AG04450 (cell line): ENCODE measurements at regions not wholly inside any gene's neighbourhood (a gene's known extent, or its start where the extent isn't known, plus 50 kb on each side); places are given as distances from the start of the nearest gene placed in this dataset.

Source experiments
- CTCF ChIA-PET: fragments of 300-600, 350-600 bp; formaldehyde crosslinking; extraction: SDS; loops from one replicate; lab custom pipeline; 2022; ENCODE audit warnings: antibody characterized with exemption, inconsistent platforms; lab: Charles Lee
- POLR2A ChIA-PET: fragments of 350-600 bp; formaldehyde crosslinking; extraction: SDS; loops from one replicate; lab custom pipeline; 2021; ENCODE audit warnings: antibody characterized with exemption, inconsistent platforms; lab: Yijun Ruan, JAX
- DNase-seq: peaks from one replicate; pipeline ENCODE4 v3.0.0-alpha.2; 2011; ENCODE audit warnings: low read depth, low spot score
- H3K27ac ChIP-seq: one replicate; pipeline ENCODE4 v1.5.1; 2012; ENCODE audit warnings: low read depth, low read length, control low read depth
- H3K27me3 ChIP-seq: one replicate; pipeline ENCODE4 v1.6.0; 2012; ENCODE audit warnings: low read length; ENCODE audit not compliant: control insufficient read depth, insufficient read depth
- H3K4me3 ChIP-seq: 2 replicates; pipeline ENCODE4 v1.5.1; 2011; ENCODE audit warnings: mild to moderate bottlenecking, low read depth, low read length, control low read depth
- H3K9me3 ChIP-seq: 2 replicates; pipeline ENCODE4 v1.5.1; 2012; ENCODE audit warnings: low read length; ENCODE audit not compliant: control insufficient read depth, insufficient read depth
- CTCF ChIP-seq: IDR thresholded peaks from 2 replicates; pipeline ENCODE4 v1.5.1; 2011; ENCODE audit warnings: low read depth, low read length, control low read depth, inconsistent platforms

- TF ChIP-seq CTCF, result no peak
- ChIA-PET POLR2A (no interaction called here), CTCF (no interaction called here)
- no peak for DNase-seq
- Histone ChIP-seq H3K9me3 (no peaks in the 10 kb centered on the region; the same call in 1 of the 2 replicates), H3K4me3 (no peak overlapping the region), H3K27me3 (peaks cover 4% of the 10 kb centered on the region), H3K27ac (no peak overlapping the region)
Measured at GRCh38 chr2:238703053-238703415, 144.9 kb upstream of the TWIST2 start.

DNA sequence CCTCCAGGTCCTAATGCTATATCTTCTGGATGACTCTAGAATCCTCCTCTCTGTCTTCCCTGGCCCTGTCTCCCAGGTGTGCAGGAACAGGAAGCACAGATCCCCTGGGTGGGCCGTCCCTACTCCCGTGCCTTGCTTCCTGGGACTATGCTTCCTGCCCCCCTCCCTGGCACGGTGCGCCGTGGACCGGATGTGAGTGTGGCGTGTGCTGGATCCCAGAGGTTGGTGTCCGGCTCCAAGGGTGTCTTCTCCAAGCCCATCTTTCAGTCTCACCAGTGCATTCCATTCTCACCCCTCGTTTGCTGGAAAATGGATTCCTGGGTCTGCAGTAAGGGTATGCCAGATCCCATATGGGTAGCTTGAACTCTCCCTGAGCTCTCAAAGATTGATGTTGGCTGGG is 144.4 kb upstream of the TWIST2 start:
- no peaks in the 10 kb centered on the region; the same call in 1 of the 2 replicates for H3K9me3 ChIP-seq
- POLR2A ChIA-PET, result no interaction called here
- TF ChIP-seq CTCF, result no peak
- peaks cover 4% of the 10 kb centered on the region for H3K27me3 ChIP-seq
- CTCF ChIA-PET, result no interaction called here
- no peak for DNase-seq
- H3K4me3 ChIP-seq, result no peak overlapping the region
- H3K27ac ChIP-seq, result no peak overlapping the region

DNA sequence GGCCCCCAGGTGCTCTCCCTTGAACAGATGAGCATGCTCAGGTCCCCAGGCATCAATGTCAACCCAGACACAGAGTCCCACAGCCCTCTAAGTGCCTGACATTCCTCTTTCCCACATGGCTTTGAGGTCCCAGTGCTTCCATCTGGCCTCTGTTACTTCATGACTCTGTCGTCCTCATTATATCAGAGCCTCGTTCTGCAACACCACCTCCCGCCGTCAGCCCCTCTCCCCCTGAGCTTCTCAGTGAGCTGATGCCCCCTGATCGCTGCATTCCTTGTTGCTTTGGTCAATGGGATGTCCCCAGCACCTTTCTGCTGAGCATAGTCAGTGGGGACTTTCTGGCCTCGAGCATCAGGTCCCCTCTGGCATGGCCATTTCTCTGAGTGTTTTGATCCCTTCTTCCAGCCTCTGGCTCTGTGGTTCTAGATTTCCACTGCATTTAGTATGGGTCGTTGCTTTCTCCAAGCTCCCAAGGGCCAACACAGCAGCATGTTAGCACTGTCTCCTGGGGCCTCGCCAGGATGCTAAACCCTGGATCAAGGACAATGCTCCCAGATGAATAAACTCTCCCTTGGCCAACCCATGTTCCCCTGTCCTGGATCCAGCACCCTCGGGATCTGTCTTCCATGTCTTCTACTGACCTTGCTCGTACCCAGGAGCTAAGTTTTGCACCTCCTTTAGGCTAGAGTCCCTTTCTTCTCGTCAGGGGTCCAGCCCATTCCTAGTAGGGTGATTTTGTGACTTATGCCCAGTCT is 143.2 kb upstream of the TWIST2 start:
- Histone ChIP-seq H3K27ac (no peak overlapping the region), H3K27me3 (peaks cover 7% of the 10 kb centered on the region), H3K9me3 (no peaks in the 10 kb centered on the region; the same call in 1 of the 2 replicates), H3K4me3 (no peak overlapping the region)
- DNase-seq, result no peak
- ChIA-PET POLR2A (no interaction called here), CTCF (no interaction called here)
- TF ChIP-seq CTCF, result no peak

DNA sequence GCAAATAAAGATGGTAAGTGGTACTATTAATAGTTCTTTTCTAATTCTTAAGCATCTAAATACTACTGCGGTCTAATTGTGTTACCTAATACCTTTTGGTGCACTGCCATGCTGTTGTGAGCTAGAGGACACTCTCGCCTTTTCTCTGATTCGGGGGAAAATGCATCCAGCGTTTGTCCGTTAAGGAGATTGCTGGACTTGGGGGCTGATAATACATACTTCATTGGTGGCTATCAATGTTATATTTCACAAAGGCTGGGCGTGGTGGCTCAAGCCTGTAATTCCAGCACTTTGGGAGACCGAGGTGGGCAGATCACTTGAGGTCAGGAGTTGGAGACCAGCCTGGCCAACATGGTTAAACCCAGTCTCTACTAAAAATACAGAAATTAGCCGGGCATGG is 141.7 kb upstream of the TWIST2 start:
- H3K9me3 ChIP-seq, result no peaks in the 10 kb centered on the region; the same call in 1 of the 2 replicates
- POLR2A ChIA-PET, result no interaction called here
- TF ChIP-seq CTCF, result no peak
- DNase-seq, result no peak
- H3K27ac ChIP-seq, result no peak overlapping the region
- CTCF ChIA-PET, result interaction anchor here (0.7 kb wide), 1 partner anchor 1638 kb away, joined by 3 read pairs; no protein-coding TSS in a partner anchor
- peaks cover 7% of the 10 kb centered on the region for H3K27me3 ChIP-seq
- no peak overlapping the region for H3K4me3 ChIP-seq

DNA sequence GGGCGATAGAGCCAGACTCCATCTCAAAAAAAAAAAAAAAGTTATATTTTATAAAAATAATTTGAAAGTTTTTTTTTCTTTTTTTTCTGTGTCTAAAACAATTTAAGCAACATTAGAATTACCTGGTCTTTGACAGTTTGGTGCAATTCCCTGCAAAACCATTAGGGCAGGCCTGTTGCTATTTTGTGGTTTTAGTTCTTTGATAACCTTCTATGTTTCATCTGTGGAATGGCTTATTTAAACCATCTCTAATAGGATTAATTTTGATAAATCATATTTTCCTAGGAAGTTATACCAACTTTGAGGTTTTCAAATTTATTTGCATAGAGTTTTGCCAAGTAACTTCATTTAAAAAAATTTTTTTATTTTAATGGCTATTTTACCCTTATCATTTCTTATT is 141.2 kb upstream of the TWIST2 start:
- no peaks in the 10 kb centered on the region; the same call in 1 of the 2 replicates for H3K9me3 ChIP-seq
- CTCF ChIA-PET, result interaction anchor here (0.7 kb wide), 1 partner anchor 1639 kb away, joined by 3 read pairs; no protein-coding TSS in a partner anchor
- no peak for DNase-seq
- POLR2A ChIA-PET, result no interaction called here
- peaks cover 9% of the 10 kb centered on the region for H3K27me3 ChIP-seq
- no peak overlapping the region for H3K27ac ChIP-seq
- H3K4me3 ChIP-seq, result no peak overlapping the region
- peak; percentile 42 for TF ChIP-seq CTCF
